ENCODE measurements at regions not wholly inside any gene's neighbourhood (a gene's known extent, or its start where the extent isn't known, plus 50 kb on each side); places are given as distances from the start of the nearest gene placed in this dataset.

GRCh38 chr4:27145597-27145996, 285.0 kb downstream of the STIM2 start (continued):
- no peak for TF ChIP-seq REST (IDR thresholded peaks at IDR 0.05; ENCODE audit: unreplicated experiment)
- TF ChIP-seq NANOG (IDR thresholded peaks at IDR 0.05; ENCODE audit: borderline replicate concordance), result no peak
- no peak for TF ChIP-seq ETS1 (IDR thresholded peaks at IDR 0.05)
- TF ChIP-seq JUNB (IDR thresholded peaks at IDR 0.05; ENCODE audit: unreplicated experiment), result no peak
- no peak for TF ChIP-seq EZH2 (IDR thresholded peaks at IDR 0.05; ENCODE audit: low read depth, unreplicated experiment)
- TF ChIP-seq STAT1 (IDR thresholded peaks at IDR 0.05; ENCODE audit: unreplicated experiment), result no peak

GRCh38 chr4:27148211-27148895, 287.7 kb downstream of the STIM2 start:
- Mint-ChIP-seq H3K4me1 (0 out of 3 replicates have a peak, but pooled peaks cover 2% of the 10 kb centered on the region), H3K27me3 (ENCODE audit: insufficient read depth, low read depth, poor library complexity) (no peaks in the 10 kb centered on the region), H3K27ac (no peak overlapping the region), H3K9me3 (peaks cover 5% of the 10 kb centered on the region; the same call in 2 of the 3 replicates), H3K4me3 (no peak overlapping the region), H3K36me3 (ENCODE audit: low read depth) (peaks cover 3% of the 10 kb centered on the region; the same call in 1 of the 3 replicates)
- H3K79me2 ChIP-seq (replicated peaks; ENCODE audit: insufficient read depth), result no peaks in the 10 kb centered on the region
- H3K27ac ChIP-seq (ENCODE audit: low read depth), result no peak overlapping the region
- H3F3A ChIP-seq (replicated peaks; ENCODE audit: low read depth), result no peaks in the 10 kb centered on the region
- H3K4me3 ChIP-seq, result no peak overlapping the region
- no peak overlapping the region for H2AFZ ChIP-seq
- TF ChIP-seq CREB1 (CRISPR knock-in tag; IDR thresholded peaks at IDR 0.05; ENCODE audit: low read depth), result no peak
- DNase-seq (ENCODE audit: low spot score) (no peak), ATAC-seq (no peak)
- peaks cover 1% of the 10 kb centered on the region; the same call in 1 of the 2 replicates for H3K4me1 ChIP-seq (ENCODE audit: insufficient read depth)
- H3K27me3 ChIP-seq (ENCODE audit: insufficient read depth), result no peaks in the 10 kb centered on the region
- no peak overlapping the region for H3K4me2 ChIP-seq
- H4K20me1 ChIP-seq (replicated peaks; ENCODE audit: insufficient read depth), result no peaks in the 10 kb centered on the region
- H3K36me3 ChIP-seq (ENCODE audit: insufficient read depth), result no peaks in the 10 kb centered on the region
- peaks cover 5% of the 10 kb centered on the region; the same call in 1 of the 2 replicates for H3K9me2 ChIP-seq (ENCODE audit: insufficient read depth)

- ATAC-seq (no peak), DNase-seq (ENCODE audit: low spot score) (no peak)
- peaks cover 6% of the 10 kb centered on the region; the same call in 1 of the 3 replicates for H3K4me1 Mint-ChIP-seq
- H3K4me3 Mint-ChIP-seq, result no peak overlapping the region
- Histone ChIP-seq H3K27ac (ENCODE audit: low read depth) (no peak overlapping the region), H3K9me2 (ENCODE audit: insufficient read depth) (0 out of 2 replicates have a peak, but pooled peaks cover 3% of the 10 kb centered on the region), H3K79me2 (replicated peaks; ENCODE audit: insufficient read depth) (no peaks in the 10 kb centered on the region), H3K27me3 (ENCODE audit: insufficient read depth) (no peaks in the 10 kb centered on the region), H2AFZ (no peak overlapping the region), H3F3A (replicated peaks; ENCODE audit: low read depth) (no peaks in the 10 kb centered on the region), H3K4me3 (no peak overlapping the region), H3K4me1 (ENCODE audit: insufficient read depth) (no peaks in the 10 kb centered on the region), H3K36me3 (ENCODE audit: insufficient read depth) (no peaks in the 10 kb centered on the region), H3K4me2 (no peak overlapping the region), H4K20me1 (replicated peaks; ENCODE audit: insufficient read depth) (no peaks in the 10 kb centered on the region)
- peaks cover 3% of the 10 kb centered on the region; the same call in 1 of the 3 replicates for H3K36me3 Mint-ChIP-seq (ENCODE audit: low read depth)
- H3K27me3 Mint-ChIP-seq (ENCODE audit: insufficient read depth, low read depth, poor library complexity), result no peaks in the 10 kb centered on the region
- no peak overlapping the region for H3K27ac Mint-ChIP-seq
- peaks cover 5% of the 10 kb centered on the region; the same call in 2 of the 3 replicates for H3K9me3 Mint-ChIP-seq
- no peak for TF ChIP-seq REST (IDR thresholded peaks at IDR 0.05; ENCODE audit: unreplicated experiment)
- no peak for TF ChIP-seq NANOG (IDR thresholded peaks at IDR 0.05; ENCODE audit: borderline replicate concordance)
Observed at GRCh38 chr4:27149541-27150212, 289.0 kb downstream of the STIM2 start.
